GM10266 (cell line): ENCODE measurements at regions not wholly inside any gene's neighbourhood (a gene's known extent, or its start where the extent isn't known, plus 50 kb on each side); places are given as distances from the start of the nearest gene placed in this dataset.
"Not testable (repeated sequence)": the region's sequence is repeated elsewhere in the genome, so short reads cannot be mapped to it uniquely, and the experiment has no call there.

ENCODE experiments used
- DNase-seq: peaks from one replicate; pipeline ENCODE4 v3.0.0; 2012; ENCODE audit errors: extremely low spot score
- TF ChIP-seq, protein P1 (sequence below): IDR thresholded peaks from 2 replicates; pipeline ENCODE4 v1.5.1; 2012; ENCODE audit warnings: mild to moderate bottlenecking, low read depth; ENCODE audit not compliant: control insufficient read depth, insufficient read depth; ENCODE audit errors: missing control alignments

DNA sequence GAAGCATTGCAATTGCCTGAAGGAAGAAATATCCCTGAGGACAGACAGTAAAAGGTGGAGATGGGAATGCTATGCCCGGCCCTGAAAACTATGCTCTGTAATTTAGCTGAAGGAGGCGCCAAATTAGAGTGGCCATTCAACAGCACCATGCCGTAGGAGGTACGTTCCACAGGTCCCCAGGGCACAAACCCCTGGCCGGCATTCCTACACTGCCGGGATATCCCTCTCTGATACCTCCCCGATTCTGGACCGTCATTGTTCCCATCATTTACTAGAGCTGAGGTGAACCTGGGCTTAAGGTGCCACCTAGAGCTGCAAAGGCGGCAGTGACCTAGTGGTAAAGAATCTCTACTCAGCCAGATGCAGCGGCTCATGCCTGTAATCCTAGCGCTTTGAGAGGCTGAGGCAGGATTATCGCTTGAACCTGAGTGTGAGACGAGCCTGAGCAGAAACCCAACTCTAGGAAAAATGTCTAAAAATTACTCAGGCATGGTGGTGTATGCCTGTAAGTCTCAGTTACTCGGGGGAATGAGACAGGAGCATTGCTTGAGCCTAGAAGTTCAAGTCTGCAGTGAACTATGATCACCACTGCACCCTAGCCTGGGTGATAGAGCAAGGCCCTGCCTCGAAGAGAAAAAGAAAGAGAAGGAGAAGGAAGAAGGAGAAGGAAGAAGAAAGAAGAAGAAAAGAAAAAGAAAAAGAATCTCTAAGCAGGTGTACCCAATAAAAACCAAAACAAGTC, 53.0 kb upstream of the TNKS2 start:
- no peak for DNase-seq

DNA sequence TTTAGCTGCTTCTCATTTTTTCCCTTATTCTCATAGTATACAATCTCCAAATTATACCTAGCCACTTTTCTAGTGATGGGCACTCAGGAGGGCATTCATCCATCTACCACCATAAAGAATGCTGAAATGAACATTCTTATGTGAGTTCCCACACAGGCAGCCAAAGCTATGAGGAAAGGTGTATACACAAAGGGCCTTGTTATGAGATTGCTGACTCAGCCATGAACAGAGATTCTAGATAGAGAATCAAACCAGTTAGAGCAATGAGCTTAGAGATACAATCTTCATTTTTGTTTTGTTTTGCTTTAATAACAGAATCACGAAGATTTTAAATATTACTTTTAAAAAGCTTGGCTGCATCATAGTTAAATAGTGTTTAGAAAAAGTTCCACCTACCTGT, 54.8 kb upstream of the TNKS2 start:
- TF ChIP-seq, protein P1, sequence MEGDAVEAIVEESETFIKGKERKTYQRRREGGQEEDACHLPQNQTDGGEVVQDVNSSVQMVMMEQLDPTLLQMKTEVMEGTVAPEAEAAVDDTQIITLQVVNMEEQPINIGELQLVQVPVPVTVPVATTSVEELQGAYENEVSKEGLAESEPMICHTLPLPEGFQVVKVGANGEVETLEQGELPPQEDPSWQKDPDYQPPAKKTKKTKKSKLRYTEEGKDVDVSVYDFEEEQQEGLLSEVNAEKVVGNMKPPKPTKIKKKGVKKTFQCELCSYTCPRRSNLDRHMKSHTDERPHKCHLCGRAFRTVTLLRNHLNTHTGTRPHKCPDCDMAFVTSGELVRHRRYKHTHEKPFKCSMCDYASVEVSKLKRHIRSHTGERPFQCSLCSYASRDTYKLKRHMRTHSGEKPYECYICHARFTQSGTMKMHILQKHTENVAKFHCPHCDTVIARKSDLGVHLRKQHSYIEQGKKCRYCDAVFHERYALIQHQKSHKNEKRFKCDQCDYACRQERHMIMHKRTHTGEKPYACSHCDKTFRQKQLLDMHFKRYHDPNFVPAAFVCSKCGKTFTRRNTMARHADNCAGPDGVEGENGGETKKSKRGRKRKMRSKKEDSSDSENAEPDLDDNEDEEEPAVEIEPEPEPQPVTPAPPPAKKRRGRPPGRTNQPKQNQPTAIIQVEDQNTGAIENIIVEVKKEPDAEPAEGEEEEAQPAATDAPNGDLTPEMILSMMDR: no peak
- no peak for DNase-seq

More for the DNA sequence above, 53.0 kb upstream of the TNKS2 start:
- TF ChIP-seq, protein P1: peak; percentile 33

DNA sequence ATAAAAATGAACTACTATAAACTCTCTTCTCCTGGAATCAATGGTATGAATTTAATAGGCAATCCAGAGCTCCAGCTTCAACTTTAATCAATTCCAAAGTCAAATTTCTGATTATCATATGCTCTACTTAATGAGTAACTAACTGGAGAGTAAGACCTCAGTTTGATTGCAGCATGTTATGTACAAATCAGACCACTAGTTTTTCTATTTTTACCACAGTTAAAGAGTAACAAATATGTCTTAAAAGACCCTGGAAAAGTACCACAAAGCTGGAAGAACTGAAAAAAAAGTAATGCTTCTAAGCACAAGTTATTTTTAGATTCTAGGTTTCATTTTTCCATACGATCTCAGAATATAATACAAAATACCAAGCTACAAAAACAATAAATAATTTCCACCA, 56.0 kb upstream of the TNKS2 start:
- DNase-seq: no peak
- TF ChIP-seq, protein P1: no peak

DNA sequence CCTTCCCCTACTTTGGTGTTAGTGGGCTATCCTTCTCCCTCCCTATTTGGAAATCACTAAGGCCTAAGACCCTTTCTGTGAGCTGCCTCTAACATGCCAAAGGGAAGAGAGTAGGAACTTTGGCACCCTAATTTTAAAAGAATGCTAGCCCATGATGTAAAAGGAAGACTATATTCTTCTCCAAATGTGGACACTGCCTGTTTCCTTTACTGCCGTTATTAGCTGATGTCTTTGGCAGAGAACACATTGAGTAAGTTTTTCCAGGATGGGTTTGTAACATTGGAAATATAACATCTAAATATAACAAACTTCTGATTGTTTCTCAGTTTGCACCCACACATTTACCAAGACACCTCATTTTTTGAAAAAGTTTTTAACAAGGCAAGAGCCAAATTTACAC, 56.9 kb upstream of the TNKS2 start:
- no peak for DNase-seq
- TF ChIP-seq, protein P1: no peak

DNA sequence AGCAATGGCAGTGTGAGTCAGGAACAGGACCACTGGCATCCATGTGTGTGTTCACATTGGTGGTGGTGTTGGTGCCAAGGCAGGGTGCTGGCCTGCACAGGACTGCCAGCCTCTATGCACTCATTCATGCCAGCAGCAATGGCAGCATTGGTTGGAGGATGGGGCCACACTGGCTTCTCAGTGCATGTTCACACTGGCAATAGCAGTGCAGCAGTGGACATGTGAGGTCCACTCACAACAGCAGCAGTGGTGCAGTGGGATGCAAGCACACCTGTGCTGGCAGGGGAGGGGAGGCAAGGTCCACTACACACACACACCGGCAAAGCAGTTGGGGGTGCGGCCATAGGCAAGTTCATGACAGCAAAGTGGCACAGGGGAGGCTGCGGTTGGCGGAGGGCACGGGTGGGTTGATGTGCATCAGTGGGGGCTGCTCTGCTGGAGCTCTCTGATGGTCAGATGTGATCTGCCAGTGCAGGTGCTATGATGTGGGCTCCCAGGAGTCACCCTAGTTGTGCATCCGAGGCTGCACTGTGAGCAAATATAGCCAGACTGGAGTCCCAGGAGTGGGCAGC, 57.8 kb upstream of the TNKS2 start:
- DNase-seq: no peak
- TF ChIP-seq, protein P1: no peak

GRCh38 chr10:91732265-91732664, 66.0 kb upstream of the TNKS2 start:
- DNase-seq: not testable (repeated sequence)

DNA sequence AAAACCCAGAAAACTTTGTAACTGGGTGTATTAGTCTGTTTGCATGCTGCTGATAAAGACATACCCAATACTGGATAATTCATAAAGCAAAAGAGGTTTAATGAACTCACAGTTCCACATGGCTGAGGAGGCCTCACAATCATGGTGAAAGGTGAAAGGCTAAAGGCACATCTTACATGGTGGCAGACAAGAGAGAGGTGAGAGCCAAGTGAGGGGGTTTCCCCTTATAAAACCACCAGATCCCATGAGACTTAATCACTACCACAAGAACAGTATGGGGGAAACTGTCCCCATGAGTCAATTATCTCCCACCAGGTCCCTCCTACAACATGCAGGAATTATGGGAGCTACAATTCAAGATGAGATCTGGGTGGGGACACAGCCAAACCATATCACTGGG, 68.9 kb upstream of the TNKS2 start:
- not testable (repeated sequence) for DNase-seq

DNA sequence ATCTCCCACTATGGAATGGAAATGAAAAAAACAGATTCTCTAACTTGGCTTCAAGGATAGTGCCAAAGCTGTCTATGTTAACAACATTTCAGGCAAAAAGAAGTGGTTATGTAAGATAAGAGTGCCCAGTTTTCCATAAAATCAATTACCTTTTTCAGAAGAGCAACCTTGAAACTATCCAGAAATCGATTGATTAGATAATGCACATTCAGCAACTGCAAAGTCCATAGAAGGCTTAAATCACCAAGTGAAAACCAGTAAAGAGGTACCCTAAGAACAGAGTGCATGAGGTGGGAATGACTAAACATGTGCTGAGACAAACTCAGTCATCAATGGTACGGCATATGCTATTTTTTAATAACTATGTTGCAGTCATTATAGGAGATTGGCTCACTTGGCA, 71.9 kb upstream of the TNKS2 start:
- no peak for DNase-seq
- TF ChIP-seq, protein P1: no peak
